ENCODE measurements at regions not wholly inside any gene's neighbourhood (a gene's known extent, or its start where the extent isn't known, plus 50 kb on each side); places are given as distances from the start of the nearest gene placed in this dataset.

DNA sequence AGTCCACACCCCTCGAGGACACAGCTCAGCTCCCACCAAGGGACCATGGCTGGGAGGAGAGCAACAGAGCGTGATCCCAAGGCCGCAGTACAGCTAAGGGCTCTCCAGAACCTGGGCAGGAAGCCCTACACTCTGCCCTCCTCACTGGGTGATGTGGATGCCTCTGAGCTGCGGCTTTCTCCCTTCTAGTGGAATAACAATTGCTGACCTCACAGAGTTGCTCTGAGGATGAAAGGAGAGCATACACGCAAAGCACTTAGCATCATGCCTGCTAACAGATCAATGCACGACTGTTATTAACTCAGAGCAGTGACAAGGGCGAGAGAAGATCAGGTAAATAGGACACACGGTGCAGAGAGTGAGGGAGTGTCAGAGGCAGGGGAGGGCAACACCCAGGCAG, 74.2 kb downstream of the ZFP36L2 start:
- TF ChIP-seq POLR2A (IDR thresholded peaks at IDR 0.05; ENCODE audit: low read depth, low read length) (no peak), POLR2AphosphoS5 (IDR thresholded peaks at IDR 0.05; ENCODE audit: low read depth, low read length) (no peak), SPI1 (IDR thresholded peaks at IDR 0.05; ENCODE audit: low read depth, low read length) (no peak), TAF1 (IDR thresholded peaks at IDR 0.05; ENCODE audit: low read depth, low read length) (no peak)
